ENCODE measurements at regions not wholly inside any gene's neighbourhood (a gene's known extent, or its start where the extent isn't known, plus 50 kb on each side); places are given as distances from the start of the nearest gene placed in this dataset.
A peak's percentile ranks its signal among the peaks of the same experiment; 100 is the strongest.

DNA sequence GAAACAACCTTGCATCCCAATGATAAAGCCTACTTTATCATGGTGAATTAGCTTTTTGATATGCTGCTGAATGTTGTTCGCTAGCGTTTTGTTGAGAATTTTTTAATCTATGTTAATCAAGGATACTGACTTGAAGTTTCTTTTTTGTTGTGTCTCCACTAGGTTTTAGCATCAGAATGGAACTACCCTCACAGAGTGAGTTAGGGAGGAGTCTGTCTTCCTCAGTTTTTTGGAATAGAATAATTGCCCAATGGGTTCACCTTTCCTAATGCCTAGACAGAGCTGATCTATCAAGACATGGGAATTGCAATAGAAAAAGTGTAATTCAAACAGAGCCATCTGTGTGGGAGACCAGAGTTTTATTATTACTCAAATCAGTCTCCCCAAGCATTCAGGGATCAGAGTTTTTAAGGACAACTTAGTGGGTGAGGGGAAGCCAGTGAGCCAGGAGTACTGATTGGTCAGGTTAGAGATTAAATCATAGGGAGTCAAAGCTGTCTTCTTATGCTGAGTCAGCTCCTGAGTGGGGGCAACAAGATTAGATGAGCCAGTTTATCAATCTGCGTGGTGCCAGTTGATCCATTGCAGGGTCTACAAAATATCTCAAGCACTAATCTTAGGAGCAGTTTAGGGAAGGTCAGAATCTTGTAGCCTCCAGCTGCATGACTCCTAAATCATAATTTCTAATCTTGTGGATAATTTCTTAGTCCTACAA is 237.4 kb upstream of the PPP2R3A start:
- Histone ChIP-seq H3K36me3 (no peaks in the 10 kb centered on the region), H3K27me3 (no peaks in the 10 kb centered on the region), H3K4me3 (no peak overlapping the region), H3K9me3 (peaks cover 3% of the 10 kb centered on the region), H3K27ac (no peak overlapping the region), H3K4me1 (no peaks in the 10 kb centered on the region)
- DNase-seq (no peak), ATAC-seq (no peak)
- TF ChIP-seq, protein P1, sequence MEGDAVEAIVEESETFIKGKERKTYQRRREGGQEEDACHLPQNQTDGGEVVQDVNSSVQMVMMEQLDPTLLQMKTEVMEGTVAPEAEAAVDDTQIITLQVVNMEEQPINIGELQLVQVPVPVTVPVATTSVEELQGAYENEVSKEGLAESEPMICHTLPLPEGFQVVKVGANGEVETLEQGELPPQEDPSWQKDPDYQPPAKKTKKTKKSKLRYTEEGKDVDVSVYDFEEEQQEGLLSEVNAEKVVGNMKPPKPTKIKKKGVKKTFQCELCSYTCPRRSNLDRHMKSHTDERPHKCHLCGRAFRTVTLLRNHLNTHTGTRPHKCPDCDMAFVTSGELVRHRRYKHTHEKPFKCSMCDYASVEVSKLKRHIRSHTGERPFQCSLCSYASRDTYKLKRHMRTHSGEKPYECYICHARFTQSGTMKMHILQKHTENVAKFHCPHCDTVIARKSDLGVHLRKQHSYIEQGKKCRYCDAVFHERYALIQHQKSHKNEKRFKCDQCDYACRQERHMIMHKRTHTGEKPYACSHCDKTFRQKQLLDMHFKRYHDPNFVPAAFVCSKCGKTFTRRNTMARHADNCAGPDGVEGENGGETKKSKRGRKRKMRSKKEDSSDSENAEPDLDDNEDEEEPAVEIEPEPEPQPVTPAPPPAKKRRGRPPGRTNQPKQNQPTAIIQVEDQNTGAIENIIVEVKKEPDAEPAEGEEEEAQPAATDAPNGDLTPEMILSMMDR (IDR thresholded peaks at IDR 0.05), result no peak
- intact Hi-C loops (cut with DNase I), result no loop called here

DNA sequence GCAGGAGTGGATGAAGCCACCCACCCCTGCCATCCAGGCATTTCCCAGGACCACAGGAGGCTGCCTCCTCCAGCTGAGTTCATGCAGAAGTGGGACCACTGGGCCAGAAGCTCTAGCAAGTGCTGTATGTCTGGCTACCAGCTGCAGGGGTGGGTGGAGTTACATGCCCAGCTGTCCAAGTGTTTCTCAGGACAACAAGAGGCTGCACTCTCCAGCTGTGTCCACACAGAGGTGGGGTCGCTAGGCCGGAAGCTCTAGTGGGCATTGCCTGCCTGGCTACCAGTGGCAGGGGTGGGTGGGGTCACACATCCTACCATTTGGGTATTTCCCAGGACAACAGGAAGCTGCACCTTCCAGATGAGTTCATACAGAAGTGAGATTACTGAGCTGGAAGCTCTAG is 234.0 kb upstream of the PPP2R3A start:
- DNase-seq, result no peak
- H3K9me3 ChIP-seq, result peaks cover 8% of the 10 kb centered on the region
- no peaks in the 10 kb centered on the region for H3K36me3 ChIP-seq
- H3K4me1 ChIP-seq, result no peaks in the 10 kb centered on the region
- ATAC-seq, result no peak
- intact Hi-C loops (cut with DNase I), result no loop called here
- no peak overlapping the region for H3K4me3 ChIP-seq
- TF ChIP-seq, protein P1 (IDR thresholded peaks at IDR 0.05), result no peak
- no peak overlapping the region for H3K27ac ChIP-seq
- no peaks in the 10 kb centered on the region for H3K27me3 ChIP-seq

DNA sequence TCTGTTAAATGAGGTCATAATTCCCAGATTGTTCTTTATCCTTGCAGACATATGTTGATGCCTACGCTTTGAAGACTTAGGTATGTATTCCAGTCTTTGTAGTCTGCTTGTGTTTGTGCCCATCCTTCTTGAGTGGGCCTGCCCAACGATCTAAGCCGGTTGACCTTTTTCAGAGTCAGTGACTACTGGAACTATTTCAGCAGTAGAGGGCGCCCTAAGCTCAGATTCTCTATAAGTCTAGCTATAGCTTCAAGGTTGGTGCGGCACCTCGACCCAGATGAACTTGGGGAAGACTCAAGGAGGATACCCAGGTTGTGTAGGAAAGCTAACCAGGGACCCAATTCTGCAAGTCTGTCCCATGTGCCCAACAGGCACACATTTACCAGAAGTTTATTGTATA is 228.8 kb upstream of the PPP2R3A start:
- no peak overlapping the region for H3K4me3 ChIP-seq
- intact Hi-C loops (cut with DNase I), result no loop called here
- ATAC-seq (peak; percentile 55), DNase-seq (no peak)
- no peaks in the 10 kb centered on the region for H3K4me1 ChIP-seq
- peaks cover 8% of the 10 kb centered on the region for H3K9me3 ChIP-seq
- H3K27ac ChIP-seq, result no peak overlapping the region
- no peaks in the 10 kb centered on the region for H3K27me3 ChIP-seq
- no peaks in the 10 kb centered on the region for H3K36me3 ChIP-seq
- TF ChIP-seq, protein P1 (IDR thresholded peaks at IDR 0.05), result peak; percentile 25

DNA sequence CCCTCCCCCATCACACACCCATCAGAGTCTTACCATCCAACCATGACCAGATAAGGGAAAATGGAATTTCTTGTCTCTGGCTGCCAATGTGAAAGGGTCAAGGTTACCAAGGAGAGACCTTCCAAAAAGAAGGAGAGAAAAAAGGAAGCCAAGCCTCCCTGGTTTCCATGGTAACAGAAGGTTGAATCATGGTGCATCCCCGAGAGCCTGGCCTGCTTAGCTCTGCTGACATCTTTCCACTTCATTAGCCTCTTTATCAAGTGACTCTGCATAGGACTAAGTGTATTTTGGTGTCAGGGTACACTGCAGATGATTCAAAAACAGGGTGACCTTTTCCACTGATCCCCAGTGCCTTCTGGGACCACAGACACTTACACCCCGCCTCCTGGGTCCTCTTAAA is 225.7 kb upstream of the PPP2R3A start:
- no peaks in the 10 kb centered on the region for H3K27me3 ChIP-seq
- H3K36me3 ChIP-seq, result no peaks in the 10 kb centered on the region
- TF ChIP-seq, protein P1 (IDR thresholded peaks at IDR 0.05), result no peak
- H3K27ac ChIP-seq, result no peak overlapping the region
- peaks cover 8% of the 10 kb centered on the region for H3K9me3 ChIP-seq
- no peak for ATAC-seq
- intact Hi-C loops (cut with DNase I), result no loop called here
- H3K4me3 ChIP-seq, result no peak overlapping the region
- no peak for DNase-seq
- H3K4me1 ChIP-seq, result no peaks in the 10 kb centered on the region

DNA sequence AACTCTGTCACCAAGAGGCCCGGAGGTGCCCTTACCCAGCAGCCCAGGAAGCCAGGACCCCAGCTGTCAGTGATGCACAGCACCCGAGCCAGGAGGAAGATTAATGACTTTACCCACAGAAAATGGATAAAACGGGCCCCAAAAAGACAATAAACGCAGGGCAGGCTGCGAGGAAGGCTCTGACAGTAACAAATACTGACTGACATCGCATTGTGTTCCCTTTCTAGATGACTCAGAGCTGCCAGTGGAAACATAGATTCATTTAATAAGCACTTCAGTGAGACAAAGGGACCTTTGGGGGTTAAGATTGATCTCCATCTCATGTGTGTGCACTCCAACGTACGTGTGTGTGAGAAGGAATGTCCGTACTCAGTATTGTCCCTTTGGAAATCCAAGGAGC is 225.3 kb upstream of the PPP2R3A start:
- TF ChIP-seq, protein P1 (IDR thresholded peaks at IDR 0.05), result no peak
- no peaks in the 10 kb centered on the region for H3K4me1 ChIP-seq
- intact Hi-C loops (cut with DNase I), result no loop called here
- H3K4me3 ChIP-seq, result no peak overlapping the region
- peaks cover 8% of the 10 kb centered on the region for H3K9me3 ChIP-seq
- no peak overlapping the region for H3K27ac ChIP-seq
- ATAC-seq (no peak), DNase-seq (no peak)
- no peaks in the 10 kb centered on the region for H3K36me3 ChIP-seq
- no peaks in the 10 kb centered on the region for H3K27me3 ChIP-seq

DNA sequence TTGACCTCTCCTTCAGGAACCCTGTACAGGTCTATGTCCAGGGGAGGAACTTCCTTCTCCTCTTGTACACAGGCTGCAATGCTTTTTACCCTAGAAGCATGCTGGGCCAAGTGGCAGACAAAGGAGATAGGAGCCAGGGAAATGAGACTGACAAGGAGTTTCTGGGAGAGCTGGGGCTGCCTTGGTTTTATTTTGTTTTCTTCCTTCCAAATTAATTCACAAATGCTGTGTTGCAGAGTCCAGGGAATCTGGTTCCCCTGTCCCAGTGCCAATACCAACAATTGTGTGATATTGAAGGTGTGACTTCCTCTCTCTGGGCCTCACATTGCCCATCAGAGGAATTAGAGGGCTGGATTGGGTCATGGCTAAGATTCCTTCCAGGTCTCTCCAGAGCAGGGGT is 224.8 kb upstream of the PPP2R3A start:
- ATAC-seq (no peak), DNase-seq (no peak)
- H3K27me3 ChIP-seq, result no peaks in the 10 kb centered on the region
- intact Hi-C loops (cut with DNase I), result no loop called here
- H3K4me3 ChIP-seq, result no peak overlapping the region
- TF ChIP-seq, protein P1 (IDR thresholded peaks at IDR 0.05), result no peak
- H3K9me3 ChIP-seq, result peaks cover 7% of the 10 kb centered on the region
- no peaks in the 10 kb centered on the region for H3K4me1 ChIP-seq
- H3K27ac ChIP-seq, result no peak overlapping the region
- H3K36me3 ChIP-seq, result no peaks in the 10 kb centered on the region
